HuH-7 (cell line): ENCODE measurements at regions not wholly inside any gene's neighbourhood (a gene's known extent, or its start where the extent isn't known, plus 50 kb on each side); places are given as distances from the start of the nearest gene placed in this dataset.
"Not testable (repeated sequence)": the region's sequence is repeated elsewhere in the genome, so short reads cannot be mapped to it uniquely, and the experiment has no call there.

Experiments used
- DNase-seq: peaks from one replicate; pipeline ENCODE4 v3.0.0; 2011; ENCODE audit warnings: low spot score

DNA sequence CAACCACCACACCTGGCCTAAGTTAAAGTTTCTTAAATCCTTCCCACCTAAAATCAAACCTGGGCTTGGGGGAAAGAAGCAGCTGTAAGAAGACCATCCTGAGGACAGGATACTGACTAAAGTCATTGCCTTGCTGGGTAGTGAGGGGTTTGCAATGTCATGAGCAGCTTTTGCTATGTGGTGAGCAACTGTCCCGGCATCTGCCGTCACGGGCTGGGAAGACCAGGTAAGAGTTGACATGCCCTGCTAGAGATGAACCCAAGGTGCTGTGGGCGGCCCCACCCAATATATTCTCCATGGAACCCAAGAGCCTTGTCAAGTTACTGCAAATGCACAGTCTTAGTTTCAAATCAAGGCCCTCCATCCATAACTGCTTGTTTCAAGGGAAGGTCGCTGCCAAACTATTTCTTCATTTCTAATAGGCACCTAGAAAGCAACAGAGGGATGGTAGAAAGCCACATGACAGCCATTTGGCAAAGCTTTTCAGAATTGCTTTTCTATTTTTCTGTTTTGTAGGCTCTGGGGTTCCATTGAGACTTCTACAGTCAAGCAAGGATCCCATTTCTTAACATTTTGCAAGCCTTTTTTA lies 357.8 kb upstream of the JARID2 start:
- DNase-seq = no peak

DNA sequence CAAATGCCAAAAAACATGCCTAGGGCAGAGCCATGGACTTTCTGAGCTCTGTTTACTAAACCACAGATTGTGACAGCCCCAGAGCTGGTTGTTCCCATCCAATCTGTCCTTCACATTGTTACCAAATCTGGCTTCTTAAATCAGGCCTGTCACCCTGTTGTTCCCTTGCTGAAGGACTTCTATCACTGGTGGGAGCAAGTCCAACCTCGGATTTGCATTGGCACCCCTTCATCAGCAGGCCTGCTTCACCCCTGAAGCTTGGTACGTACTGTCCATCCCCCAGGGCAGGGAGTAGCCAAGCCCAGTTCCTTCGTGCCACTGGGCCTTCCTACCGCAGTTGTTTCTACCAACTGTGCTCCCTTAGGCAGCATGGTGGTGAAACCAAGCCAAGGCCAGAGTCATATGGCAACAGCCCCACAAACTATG lies 357.3 kb upstream of the JARID2 start:
- DNase-seq = no peak

DNA sequence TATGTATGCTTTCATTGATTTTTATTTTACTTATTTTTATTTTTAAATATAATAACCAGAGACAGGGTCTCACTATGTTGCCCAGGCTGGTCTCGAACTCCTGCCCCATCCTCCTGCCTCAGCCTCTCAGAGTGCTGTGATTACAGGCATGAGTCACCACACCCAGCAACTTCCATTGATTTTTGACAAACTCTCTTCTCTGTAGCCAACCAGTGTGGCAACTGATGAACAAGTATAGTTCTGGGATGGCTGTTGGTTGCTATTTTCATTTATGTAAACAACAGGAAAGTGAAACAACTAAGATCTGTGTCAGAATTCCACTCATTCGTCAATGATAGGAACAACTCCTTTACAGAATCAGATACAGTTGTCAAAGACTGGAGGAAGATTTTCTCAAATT lies 356.7 kb upstream of the JARID2 start:
- peak; percentile 26 for DNase-seq

DNA sequence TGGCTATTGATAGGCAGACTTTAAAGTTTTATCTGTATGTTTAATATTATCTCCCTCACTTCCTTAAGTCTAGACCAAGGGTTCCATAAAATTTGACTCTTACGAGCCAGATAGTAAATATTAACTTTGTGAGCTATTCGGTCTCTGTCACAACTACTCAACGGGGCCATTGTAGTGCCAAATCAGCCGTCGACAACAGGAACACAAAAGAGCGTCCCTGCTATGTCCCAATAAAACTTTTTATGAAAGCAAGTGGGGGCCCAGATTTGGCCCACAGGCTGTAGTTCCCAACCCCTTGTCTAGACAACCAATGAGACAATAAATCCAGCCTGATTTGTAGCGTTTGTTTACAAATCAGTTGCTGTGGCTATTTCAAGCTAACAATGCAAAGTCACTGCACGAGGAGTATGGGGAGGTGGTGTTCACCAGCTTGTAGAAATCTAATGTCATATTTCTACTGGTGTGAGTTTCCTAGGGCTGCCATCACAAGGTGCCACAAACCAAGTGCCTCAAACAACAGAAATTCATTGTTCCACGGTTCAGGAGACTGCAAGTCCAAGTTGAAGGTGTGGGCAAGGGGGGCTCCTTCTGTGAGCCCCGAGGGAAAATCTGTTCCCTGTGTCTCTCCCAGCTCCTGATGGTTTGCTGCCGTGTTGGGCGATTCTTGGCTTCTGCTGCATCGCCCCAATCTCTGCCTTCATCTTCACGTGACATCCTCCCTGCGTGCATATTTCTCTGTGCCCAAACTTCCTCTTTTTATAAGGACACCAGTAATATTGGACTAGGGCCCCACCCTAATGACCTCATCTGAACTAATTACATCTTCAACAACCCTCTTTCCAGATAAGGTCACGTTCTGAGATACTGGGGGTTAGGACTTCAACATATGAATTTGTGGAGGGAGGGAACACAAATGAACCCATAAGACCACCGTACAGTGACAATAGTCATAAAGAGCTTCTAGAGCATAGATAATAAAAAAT lies 356.0 kb upstream of the JARID2 start:
- peak; percentile 16 for DNase-seq

DNA sequence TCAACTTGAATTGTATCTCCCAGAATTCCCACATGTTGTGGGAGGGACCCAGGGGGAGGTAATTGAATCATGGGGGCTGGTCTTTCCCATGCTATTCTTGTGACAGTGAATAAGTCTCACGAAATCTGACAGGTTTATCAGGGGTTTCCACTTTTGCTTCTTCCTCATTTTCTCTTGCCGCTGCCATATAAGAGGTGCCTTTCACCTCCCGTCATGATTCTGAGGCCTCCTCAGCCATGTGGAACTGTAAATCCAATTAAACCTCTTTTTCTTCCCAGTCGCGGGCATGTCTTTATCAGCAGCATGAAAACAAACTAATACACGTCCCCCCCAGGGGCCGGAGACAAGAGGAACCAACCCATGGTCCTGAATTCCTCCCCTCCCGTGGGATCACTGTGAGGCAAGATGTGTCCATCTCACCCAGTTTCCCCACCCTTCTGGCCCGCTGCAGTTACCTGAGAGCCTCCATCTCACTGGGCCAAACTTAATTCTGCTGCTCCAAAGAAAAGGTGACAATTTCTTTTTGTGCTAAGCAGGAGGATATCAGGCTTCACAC lies 354.0 kb upstream of the JARID2 start:
- not testable (repeated sequence) for DNase-seq

DNA sequence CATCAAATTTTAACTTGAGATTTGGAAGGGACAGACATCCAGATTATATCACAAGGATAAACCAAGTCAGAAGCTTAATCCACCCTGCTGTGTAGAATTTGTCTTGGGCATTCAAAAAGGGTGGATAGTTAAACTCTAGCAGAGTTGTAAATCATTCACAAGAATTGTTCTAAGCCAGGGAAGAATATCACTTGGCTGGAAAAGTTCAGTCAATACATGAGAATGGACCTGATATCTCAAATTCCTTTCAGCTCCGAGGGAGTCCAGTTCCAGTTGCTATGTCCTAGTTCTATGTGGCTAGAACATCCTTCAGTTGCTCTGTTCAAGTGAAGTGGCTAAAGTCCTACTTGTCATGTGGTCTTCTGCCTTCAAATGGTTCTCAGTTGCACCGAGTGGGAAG lies 351.8 kb upstream of the JARID2 start:
- DNase-seq = no peak

DNA sequence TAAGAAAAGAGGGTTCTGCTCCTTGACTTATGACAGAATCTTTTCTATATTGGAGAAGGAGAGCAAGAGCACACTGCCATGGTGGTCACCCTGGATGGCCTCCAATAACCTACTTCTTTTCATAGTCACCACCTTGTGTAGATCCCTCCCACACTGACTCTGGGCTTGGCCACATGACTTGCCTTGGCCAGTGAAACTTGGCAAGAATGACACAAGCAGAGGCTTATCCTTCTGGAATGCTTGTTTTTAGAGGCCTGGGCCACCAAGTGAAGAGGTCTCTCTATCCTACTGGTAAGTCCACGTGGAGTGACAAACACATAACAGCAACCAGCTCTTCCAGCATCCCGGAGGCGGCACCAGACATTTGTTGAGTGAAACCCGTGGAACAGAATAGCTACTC lies 349.4 kb upstream of the JARID2 start:
- no peak for DNase-seq

DNA sequence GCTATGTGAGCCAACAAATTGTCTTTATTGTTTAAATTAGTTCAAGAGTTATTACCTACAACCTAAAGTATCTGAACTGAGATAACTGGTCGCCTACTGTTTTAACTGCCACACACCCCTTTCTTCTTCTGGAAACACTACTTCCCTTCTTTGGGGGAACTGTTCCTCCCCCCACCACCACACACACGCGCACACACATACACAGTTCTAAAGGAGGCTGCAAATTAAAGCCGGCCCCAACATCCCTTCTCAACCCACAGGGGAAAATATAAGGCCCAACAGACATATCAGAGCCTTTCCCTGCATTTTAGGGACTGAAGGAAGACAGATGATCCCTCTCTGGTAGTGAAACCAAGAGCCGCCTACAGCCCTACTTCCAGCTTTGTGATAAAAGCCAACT lies 348.0 kb upstream of the JARID2 start:
- DNase-seq = no peak

DNA sequence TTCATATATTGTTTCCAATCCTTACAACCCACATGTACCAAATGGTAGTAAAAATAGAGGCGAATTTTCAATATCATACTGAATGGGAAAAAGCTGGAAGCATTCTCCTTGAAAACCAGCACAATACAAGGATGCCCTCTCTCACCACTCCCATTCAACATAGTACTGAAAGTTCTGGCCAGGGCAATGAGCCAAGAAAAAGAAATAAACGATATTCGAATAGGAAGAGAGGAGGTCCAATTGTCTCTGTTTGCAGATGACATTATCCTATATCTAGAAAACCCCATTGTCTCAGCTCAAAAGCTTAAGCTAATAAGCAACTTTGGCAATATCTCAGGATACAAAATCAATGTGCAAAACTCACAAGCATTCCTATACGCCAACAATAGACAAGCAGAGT lies 346.4 kb upstream of the JARID2 start:
- DNase-seq = not testable (repeated sequence)

DNA sequence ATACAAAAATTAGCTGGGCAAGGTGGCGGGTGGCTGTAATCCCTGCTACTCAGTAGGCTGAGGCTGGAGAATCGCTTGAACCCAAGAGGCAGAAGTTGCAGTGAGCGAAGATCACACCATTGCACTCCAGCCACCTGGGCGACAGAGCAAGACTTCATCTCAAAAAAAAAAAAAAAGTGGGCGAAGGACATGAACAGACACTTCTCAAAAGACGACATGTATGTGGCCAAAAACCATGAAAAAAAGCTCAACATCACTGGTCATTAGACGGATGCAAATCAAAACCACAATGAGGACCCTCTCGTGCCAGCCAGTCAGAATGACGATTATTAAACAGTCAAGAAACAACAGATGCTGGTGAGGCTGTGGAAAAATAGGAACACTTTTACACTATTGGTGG lies 344.9 kb upstream of the JARID2 start:
- no peak for DNase-seq

DNA sequence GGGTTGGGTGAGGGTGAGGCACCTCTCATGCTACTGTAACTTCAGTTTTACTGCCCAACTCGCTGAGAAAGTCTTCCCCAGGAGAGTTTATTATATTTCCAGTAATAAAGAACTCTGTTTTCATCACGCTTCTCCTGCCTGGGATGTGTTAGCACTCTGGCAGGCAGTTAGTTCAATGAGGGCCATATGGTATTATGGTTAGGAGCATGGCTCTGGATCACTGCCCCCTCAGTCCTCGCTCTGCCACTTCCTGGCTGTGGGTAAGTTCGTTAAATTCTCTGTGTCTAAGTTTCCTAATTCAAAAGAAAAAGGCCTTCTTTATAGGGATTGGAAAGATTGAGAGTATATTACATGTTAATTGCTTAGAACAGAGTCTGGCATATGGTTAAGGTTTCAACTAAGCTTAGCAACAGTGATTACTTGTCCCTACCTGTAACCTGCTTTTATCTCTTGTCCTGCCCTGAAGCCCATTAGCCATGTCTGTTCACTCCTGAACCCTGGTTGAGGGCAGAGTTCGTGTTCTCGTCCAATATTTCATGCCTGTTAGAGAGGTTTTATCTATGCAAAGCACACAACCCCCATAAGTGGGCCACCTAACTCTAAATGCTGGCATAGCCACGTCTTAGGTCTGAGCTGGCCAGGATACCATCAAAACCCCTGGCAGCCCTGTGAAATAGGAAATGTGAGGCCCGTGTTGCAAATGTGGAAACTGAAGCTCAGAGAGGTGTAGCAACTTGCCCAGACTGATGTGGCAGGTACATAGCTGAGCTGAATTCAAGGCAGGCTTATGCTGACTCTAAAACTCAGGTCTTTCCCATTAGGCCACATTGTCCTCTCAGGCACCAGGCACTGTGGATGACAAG lies 342.5 kb upstream of the JARID2 start:
- no peak for DNase-seq

DNA sequence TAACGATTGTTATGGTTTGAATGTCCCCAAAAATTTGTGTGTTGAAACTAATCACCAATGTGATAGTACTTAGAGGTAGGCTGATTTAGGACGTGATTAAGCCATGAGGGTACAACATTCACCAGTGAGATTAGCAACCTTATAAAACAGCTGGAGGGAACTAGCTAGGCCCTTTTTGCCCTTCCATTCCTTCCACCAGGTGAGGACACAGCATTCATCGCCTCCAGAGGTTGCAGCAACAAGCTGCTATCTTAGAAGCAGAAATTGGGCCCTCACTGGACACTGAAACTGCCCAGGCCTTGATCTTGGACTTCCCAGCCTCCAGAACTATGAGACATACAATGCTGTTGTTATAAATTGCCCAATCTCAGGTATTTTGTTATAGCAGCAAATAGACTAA lies 340.7 kb upstream of the JARID2 start:
- DNase-seq = no peak

DNA sequence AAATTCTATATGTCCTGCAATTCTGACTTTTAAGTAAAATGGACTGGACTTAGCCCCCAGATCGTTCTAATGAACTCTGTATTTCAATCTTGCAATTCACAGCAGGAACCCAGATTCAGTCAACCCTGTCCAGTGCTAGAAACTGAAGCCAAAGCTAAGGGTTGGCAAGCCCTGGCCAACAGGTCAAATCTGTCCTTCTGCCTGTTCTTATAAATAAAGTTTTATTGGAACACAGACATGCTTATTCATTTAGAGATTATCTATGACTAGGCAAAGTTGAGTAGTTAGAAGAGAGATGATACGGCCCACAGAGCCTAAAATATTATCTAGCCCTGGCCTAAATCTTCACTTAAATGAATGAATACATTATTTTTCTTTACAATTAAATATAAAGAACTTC lies 339.2 kb upstream of the JARID2 start:
- DNase-seq = no peak

DNA sequence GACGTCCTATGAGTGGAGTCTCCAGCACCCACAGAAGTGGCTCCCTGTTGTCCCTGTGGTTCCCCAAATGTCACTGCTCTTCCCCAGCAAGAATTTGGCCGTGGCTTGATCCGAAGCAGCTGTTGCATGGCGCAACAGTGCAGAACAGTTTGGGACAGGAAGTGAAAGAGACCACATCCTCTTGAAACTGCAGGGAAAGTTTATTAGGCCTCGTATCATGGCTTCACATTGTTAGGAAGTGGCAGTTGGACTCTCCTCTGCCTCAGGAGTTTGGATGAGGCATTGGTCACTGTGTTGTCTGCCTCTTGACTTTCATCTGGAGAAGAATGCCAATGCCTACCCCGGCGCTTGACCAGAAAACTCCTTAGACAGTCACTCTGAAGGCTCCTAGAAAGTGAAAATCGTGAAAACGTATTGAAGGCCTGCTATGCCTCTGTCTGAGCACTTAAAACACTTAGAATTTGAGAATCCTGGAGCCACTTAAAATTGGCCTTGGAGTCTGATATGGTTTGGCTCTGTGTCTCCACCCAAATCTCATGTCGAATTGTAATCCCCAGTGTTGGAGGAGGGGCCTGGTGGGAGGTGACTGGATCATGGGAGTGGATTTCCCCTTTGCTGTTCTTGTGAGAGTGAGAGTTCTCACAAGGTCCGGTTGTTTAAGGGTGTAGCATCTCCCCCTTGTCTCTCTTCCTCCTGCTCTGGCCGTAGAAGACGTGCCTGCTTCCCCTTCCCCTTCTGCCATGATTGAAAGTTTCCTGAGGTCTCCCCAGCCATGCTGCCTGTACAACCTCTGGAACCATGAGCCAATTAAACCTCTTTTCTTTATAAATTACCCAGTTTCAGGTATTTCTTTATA lies 334.9 kb upstream of the JARID2 start:
- DNase-seq = no peak

DNA sequence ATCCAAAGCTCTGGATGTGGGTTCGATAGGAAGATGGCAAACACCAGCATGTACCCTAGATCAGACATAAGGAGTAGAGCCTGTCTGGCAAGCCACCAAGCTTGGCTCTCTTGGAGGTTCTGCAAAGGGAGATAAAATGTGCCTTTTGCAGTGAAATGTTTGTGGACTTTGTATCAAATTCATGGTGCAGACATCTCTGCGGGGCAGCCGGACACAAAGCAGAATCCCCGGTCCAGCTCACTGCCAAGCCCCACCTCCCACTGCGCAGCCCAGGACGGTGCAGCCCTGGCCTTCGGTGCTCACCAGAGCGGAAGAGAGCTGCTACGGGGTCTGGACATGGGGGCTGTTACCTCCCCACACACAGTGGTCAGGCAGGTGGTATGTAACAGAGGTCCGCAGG lies 333.6 kb upstream of the JARID2 start:
- DNase-seq = no peak

DNA sequence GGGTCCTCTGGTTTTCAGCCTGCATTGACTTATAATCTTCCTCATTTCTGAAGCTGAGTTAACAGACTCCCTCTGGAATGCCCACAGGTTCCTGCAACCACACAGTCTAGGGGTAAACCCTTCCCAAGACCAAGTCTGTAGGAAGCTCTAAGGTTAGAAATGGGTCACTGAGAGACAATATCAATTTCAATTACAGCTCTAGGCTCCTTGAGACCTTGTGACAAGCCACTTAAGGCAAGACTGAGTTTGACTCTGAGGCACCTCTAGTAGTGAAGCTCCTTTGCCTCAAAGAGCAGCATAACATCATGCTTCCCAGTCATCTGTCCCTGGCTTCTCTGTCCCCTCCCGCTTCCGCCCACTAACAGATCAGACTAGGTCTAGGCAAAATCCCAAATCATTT lies 333.2 kb upstream of the JARID2 start:
- DNase-seq = no peak

DNA sequence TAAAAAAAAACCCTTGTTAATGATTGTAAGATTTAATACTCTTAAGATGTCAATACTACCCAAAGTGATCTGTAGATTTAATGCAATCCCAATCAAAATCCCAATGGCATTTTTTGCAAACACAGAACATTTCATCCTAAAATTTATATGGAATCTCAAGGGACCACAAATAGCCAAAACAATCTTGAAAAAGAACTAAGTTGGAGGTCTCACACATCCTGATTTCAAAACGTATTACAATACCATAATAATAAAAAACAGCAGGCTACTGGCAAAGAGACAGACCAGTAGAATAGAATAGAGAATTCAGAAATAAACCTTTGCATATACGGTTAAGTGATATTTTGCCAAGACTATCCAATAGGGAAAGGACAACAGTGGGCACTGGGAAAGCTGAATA lies 331.9 kb upstream of the JARID2 start:
- no peak for DNase-seq

DNA sequence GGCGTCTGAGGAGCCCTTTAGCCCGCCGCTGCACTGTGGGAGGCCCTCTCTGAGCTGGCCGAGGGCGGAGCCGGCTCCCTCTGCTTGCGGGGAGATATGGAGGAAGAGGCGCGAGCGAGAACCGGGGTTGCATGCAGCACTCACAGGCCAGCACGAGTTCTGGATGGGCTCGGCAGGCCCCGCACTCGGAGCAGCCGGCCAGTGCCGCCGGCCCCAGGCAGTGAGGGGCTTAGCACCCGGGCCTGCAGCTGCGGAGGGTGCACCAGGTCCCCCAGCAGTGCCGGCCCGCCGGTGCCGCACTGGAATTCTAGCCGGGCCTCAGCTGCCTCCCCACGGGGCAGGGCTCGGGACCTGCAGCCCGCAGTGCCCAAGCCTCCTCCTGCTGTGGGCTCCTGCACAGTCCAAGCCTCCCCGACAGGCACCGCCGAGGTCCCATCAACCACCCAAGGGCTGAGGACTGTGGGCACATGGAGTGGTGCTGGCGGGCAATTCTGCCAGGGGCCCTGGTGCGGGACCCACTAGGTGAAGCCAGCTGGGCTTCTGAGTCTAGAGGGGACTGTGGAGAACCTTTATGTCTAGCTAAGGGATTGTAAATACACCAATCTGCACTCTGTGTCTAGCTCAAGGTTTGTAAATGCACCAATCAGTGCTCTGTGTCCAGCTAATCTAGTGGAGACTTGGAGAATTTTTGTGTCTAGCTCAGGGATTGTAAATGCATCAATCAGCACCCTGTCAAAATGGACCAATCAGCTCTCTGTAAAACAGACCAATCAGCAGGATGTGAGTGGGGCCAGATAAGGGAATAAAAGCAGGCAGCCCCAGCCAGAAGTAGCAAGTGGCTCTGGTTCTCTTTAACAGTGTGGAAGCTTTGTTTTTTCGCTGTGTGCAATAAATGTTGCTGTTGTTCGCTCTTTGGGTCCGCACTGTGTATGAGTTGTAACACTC lies 329.7 kb upstream of the JARID2 start:
- no peak for DNase-seq

DNA sequence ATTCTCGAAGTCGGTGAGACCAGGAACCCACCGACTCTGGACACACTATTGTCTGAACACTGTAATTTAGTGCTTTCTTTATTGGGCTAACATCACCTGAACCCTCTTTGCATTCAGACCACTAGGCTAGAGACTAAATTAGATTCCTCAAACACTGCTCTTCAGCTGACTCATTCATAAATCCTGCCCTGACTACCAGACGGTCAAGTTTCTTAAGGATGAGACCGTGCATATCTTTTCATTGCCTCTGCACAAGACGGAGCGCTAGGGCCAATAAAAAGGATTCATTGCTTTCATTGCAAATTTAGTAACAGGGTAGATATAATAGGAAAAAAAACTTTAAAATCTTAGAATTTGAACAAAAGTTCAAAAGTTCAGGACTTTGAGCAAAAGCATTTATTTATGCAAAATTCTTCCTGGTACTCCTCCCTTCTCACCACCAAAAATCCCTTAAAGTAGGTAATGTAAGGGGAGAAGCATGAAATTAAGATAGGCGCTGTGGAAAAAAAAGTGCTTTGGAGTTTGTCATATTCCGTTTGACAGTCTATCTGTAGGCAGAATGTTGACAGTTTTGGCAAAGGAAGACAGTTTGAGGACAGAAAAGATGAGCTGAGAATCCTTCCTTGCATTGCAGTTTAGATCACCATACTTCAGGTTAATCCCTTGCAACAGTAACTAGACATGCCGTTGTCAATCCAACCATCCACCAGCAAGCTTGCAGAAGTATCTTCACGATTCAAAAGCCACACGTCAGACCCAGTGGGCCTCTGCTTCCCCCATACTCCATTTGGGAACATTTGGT lies 328.6 kb upstream of the JARID2 start:
- DNase-seq = no peak
